ENCODE measurements at regions not wholly inside any gene's neighbourhood (a gene's known extent, or its start where the extent isn't known, plus 50 kb on each side); places are given as distances from the start of the nearest gene placed in this dataset.

DNA sequence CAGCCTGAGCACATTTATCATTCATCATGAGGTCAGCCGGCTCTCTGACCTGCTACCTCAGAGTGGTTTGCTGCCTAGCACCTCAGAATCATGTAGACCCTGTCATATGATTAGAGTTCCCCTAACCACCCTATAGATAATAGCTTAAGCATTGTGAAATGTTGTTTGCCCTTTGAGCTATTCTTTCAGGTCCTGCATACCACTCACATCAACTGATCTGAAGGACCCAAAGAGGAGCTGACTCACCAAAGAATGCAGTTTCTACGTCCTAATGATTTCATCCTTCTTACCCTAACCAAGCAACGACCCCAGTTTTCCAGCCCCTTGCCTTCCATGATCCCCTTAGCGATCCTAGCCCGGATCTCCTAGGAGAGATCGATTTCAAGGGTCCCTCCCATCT is 527.9 kb downstream of the SOX5 start:
- Histone ChIP-seq H3K9me3 (ENCODE audit: control insufficient read depth, insufficient read depth, low read length) (no peaks in the 10 kb centered on the region), H3K4me3 (ENCODE audit: low read length) (no peak overlapping the region), H3K36me3 (ENCODE audit: control insufficient read depth, insufficient read depth, low read length) (no peaks in the 10 kb centered on the region), H3K27me3 (ENCODE audit: control insufficient read depth, insufficient read depth, low read length) (no peaks in the 10 kb centered on the region), H3K27ac (ENCODE audit: low read length) (no peak overlapping the region), H3K4me1 (ENCODE audit: control insufficient read depth, insufficient read depth, low read length) (no peaks in the 10 kb centered on the region)
- no CpG with 5 or more reads among the region's 6 CpGs for WGBS (ENCODE audit: insufficient coverage, insufficient read length)
- DNase-seq (ENCODE audit: low read depth, low spot score): no peak

DNA sequence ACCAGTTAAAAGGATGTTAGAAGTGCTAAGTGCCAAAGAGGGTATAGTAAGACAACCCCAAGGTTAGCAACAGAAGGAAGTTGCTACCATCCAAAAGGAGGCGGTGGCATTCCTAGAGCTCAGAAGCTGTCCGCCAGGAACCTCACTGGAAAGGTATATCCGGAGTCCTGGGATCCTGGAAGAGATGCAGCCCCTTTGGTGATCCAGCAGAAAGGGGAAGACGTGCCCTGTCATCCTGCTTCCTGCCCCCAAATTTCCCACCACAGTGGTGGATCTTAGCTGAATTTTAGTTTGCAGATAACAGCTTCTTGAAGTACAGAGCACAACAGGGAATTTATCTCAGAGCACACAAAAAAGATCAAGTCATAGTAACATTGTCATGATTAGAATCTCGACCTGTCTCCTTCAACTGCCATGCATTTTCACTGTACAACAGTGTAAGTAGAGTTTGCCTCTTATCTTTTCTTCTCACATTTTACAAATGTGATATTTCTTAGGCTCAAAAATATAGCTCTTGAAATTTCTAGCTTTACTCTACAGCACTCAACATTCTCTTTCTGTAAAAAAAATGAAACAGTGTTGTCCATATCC is 526.3 kb downstream of the SOX5 start:
- Histone ChIP-seq H3K4me1 (ENCODE audit: control insufficient read depth, insufficient read depth, low read length) (no peaks in the 10 kb centered on the region), H3K36me3 (ENCODE audit: control insufficient read depth, insufficient read depth, low read length) (no peaks in the 10 kb centered on the region), H3K27me3 (ENCODE audit: control insufficient read depth, insufficient read depth, low read length) (no peaks in the 10 kb centered on the region), H3K4me3 (ENCODE audit: low read length) (no peak overlapping the region), H3K9me3 (ENCODE audit: control insufficient read depth, insufficient read depth, low read length) (no peaks in the 10 kb centered on the region), H3K27ac (ENCODE audit: low read length) (no peak overlapping the region)
- WGBS (ENCODE audit: insufficient coverage, insufficient read length): no CpG with 5 or more reads among the region's 5 CpGs
- DNase-seq (ENCODE audit: low read depth, low spot score): no peak

DNA sequence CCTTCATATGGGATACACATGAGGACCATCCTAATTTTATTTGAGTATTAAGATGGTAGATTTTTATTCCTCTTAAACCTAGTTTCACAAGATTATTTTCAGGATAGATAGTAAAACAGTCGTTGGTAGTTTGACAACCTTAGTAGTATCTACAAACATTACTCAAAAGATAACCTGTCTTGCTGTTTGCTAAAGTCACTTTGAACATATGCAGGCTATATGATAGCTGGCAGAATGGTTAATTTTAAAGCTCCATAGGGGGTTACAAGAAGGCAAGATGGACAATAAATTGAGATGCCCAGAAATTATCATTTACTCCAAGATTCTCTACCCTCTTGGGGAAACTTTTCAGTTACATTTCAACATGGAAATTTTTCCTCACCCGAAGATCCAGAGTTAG is 525.7 kb downstream of the SOX5 start:
- WGBS (ENCODE audit: insufficient coverage, insufficient read length): no CpG with 5 or more reads among the region's 2 CpGs
- no peak for DNase-seq (ENCODE audit: low read depth, low spot score)
- no peaks in the 10 kb centered on the region for H3K36me3 ChIP-seq (ENCODE audit: control insufficient read depth, insufficient read depth, low read length)
- H3K4me1 ChIP-seq (ENCODE audit: control insufficient read depth, insufficient read depth, low read length): no peaks in the 10 kb centered on the region
- H3K9me3 ChIP-seq (ENCODE audit: control insufficient read depth, insufficient read depth, low read length): no peaks in the 10 kb centered on the region
- no peaks in the 10 kb centered on the region for H3K27me3 ChIP-seq (ENCODE audit: control insufficient read depth, insufficient read depth, low read length)
- no peak overlapping the region for H3K27ac ChIP-seq (ENCODE audit: low read length)
- no peak overlapping the region for H3K4me3 ChIP-seq (ENCODE audit: low read length)

DNA sequence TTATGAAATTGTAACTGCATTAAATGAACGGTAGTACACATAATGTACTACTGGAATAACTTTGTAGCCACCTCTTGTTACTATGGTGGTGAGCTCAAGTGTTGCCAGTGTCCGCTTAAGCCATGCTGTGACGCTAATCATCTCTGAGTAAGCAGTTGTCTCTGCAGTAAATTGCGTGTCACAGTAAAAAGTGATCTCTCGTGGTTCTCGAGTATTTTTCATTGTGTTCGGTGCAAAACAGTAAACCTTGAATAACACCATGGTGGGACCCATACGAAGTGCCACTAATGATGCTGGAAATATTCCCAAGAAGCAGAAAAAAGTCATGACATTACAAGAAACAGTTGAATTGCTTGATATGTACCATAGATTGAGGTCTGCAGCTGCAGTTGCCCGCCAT is 524.8 kb downstream of the SOX5 start:
- Histone ChIP-seq H3K4me1 (ENCODE audit: control insufficient read depth, insufficient read depth, low read length) (no peaks in the 10 kb centered on the region), H3K27ac (ENCODE audit: low read length) (no peak overlapping the region), H3K9me3 (ENCODE audit: control insufficient read depth, insufficient read depth, low read length) (no peaks in the 10 kb centered on the region), H3K27me3 (ENCODE audit: control insufficient read depth, insufficient read depth, low read length) (no peaks in the 10 kb centered on the region), H3K4me3 (ENCODE audit: low read length) (no peak overlapping the region), H3K36me3 (ENCODE audit: control insufficient read depth, insufficient read depth, low read length) (no peaks in the 10 kb centered on the region)
- DNase-seq (ENCODE audit: low read depth, low spot score): no peak
- WGBS (ENCODE audit: insufficient coverage, insufficient read length): no CpG with 5 or more reads among the region's 9 CpGs

DNA sequence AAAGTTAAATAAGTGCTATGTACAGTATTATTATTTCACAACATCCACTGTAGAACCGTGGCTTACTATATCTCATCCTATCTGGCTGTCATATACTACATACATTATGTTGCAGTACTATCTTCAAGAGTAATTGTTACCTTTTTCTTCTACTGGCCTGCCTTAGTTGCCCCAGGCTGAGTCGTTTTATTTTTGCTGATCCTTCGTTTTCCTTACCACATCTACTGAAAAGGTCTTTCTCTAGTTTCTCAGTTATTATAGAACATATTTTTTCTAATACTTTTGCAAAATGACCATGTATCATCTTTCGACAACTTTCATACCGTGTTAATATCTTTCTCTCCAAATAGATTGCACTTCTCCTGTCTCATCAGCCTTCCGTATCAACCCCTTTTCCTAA is 523.1 kb downstream of the SOX5 start:
- Histone ChIP-seq H3K9me3 (ENCODE audit: control insufficient read depth, insufficient read depth, low read length) (no peaks in the 10 kb centered on the region), H3K27ac (ENCODE audit: low read length) (no peak overlapping the region), H3K4me1 (ENCODE audit: control insufficient read depth, insufficient read depth, low read length) (no peaks in the 10 kb centered on the region), H3K36me3 (ENCODE audit: control insufficient read depth, insufficient read depth, low read length) (no peaks in the 10 kb centered on the region), H3K27me3 (ENCODE audit: control insufficient read depth, insufficient read depth, low read length) (no peaks in the 10 kb centered on the region), H3K4me3 (ENCODE audit: low read length) (no peak overlapping the region)
- no peak for DNase-seq (ENCODE audit: low read depth, low spot score)
- no CpG with 5 or more reads among the region's 6 CpGs for WGBS (ENCODE audit: insufficient coverage, insufficient read length)

DNA sequence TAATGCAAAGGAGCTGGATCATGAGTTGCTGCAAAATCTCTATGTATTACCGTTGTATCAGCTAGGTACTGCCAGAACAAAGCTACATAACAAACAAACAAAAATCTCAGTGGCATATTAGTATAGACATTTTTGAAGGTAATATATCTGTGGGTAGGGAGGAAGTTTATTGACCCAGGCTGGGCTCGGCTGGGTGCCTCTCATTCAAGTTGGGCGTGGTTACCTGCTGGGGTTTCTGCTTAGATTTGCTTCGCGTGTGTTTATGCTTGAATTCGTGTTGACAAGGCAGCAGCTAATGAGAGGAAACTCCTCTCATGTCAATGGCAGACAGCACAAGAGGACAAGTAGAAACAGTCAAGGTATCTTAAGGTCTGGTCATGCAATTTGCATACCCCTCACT is 520.7 kb downstream of the SOX5 start:
- Histone ChIP-seq H3K9me3 (ENCODE audit: control insufficient read depth, insufficient read depth, low read length) (no peaks in the 10 kb centered on the region), H3K27ac (ENCODE audit: low read length) (no peak overlapping the region), H3K27me3 (ENCODE audit: control insufficient read depth, insufficient read depth, low read length) (no peaks in the 10 kb centered on the region), H3K4me3 (ENCODE audit: low read length) (no peak overlapping the region), H3K36me3 (ENCODE audit: control insufficient read depth, insufficient read depth, low read length) (no peaks in the 10 kb centered on the region), H3K4me1 (ENCODE audit: control insufficient read depth, insufficient read depth, low read length) (no peaks in the 10 kb centered on the region)
- DNase-seq (ENCODE audit: low read depth, low spot score): no peak
- WGBS (ENCODE audit: insufficient coverage, insufficient read length): no CpG with 5 or more reads among the region's 6 CpGs

DNA sequence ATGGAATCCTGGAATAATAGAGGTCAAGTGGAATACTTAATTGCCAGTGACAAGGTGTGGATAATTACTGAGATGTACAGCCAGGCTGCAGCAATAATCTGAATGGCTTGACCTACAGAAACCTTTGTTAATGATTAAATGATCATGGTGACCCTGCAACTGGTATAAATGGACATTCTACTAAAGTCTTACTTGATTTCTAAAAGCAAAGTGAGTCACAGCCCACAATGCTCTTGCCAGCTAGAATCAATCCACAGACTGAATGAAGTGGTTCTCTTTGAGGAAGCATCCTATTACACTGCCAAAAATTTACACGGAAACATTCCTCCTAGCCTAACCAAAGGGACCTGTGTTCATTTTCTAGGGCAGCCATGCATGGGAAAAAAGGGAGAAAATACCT is 518.5 kb downstream of the SOX5 start:
- Histone ChIP-seq H3K27ac (ENCODE audit: low read length) (no peak overlapping the region), H3K27me3 (ENCODE audit: control insufficient read depth, insufficient read depth, low read length) (no peaks in the 10 kb centered on the region), H3K4me3 (ENCODE audit: low read length) (no peak overlapping the region), H3K36me3 (ENCODE audit: control insufficient read depth, insufficient read depth, low read length) (no peaks in the 10 kb centered on the region), H3K4me1 (ENCODE audit: control insufficient read depth, insufficient read depth, low read length) (no peaks in the 10 kb centered on the region), H3K9me3 (ENCODE audit: control insufficient read depth, insufficient read depth, low read length) (no peaks in the 10 kb centered on the region)
- no CpG with 5 or more reads among the region's 1 CpG for WGBS (ENCODE audit: insufficient coverage, insufficient read length)
- no peak for DNase-seq (ENCODE audit: low read depth, low spot score)

DNA sequence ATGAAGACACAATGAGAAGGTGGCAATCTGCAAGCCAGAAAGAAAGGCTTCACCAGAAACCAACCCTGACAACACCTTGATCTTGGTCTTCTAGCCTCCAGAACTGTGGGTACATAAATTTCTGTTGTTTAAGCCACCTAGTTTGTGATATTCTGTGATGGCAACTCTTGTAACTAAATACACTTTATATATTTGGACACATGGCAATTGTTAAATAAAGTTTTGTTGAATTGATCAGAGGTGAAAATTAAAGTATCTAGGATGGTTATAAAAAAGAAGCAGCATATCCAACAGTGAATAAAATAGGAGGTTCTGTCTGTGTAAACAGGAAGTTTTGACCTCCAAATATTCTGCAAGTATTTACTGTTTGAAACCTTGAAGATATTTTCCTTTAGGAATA is 516.3 kb downstream of the SOX5 start:
- Histone ChIP-seq H3K27ac (ENCODE audit: low read length) (no peak overlapping the region), H3K27me3 (ENCODE audit: control insufficient read depth, insufficient read depth, low read length) (no peaks in the 10 kb centered on the region), H3K36me3 (ENCODE audit: control insufficient read depth, insufficient read depth, low read length) (no peaks in the 10 kb centered on the region), H3K4me3 (ENCODE audit: low read length) (no peak overlapping the region), H3K9me3 (ENCODE audit: control insufficient read depth, insufficient read depth, low read length) (no peaks in the 10 kb centered on the region), H3K4me1 (ENCODE audit: control insufficient read depth, insufficient read depth, low read length) (no peaks in the 10 kb centered on the region)
- DNase-seq (ENCODE audit: low read depth, low spot score): no peak

DNA sequence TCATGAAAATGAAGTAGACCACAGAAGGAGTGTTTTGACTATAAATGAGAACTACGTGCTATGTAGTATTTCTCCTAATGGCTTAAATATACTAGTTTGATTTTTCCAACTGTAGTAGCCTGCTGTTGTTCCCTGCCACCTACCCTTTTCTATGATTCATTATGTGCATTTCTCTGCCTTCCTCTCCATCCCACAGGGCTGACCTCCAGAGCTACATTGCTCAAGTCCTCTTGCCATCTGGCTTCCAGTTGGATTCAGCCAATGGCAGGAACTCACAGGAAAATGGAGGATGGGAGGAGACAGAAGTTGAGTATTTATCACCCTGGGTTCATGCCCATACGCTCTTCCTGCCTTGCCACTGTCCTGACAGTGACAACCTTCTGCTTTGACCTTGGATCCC is 515.3 kb downstream of the SOX5 start:
- Histone ChIP-seq H3K4me3 (ENCODE audit: low read length) (no peak overlapping the region), H3K36me3 (ENCODE audit: control insufficient read depth, insufficient read depth, low read length) (no peaks in the 10 kb centered on the region), H3K27ac (ENCODE audit: low read length) (no peak overlapping the region), H3K4me1 (ENCODE audit: control insufficient read depth, insufficient read depth, low read length) (no peaks in the 10 kb centered on the region), H3K27me3 (ENCODE audit: control insufficient read depth, insufficient read depth, low read length) (no peaks in the 10 kb centered on the region), H3K9me3 (ENCODE audit: control insufficient read depth, insufficient read depth, low read length) (no peaks in the 10 kb centered on the region)
- WGBS (ENCODE audit: insufficient coverage, insufficient read length): no CpG with 5 or more reads among the region's 2 CpGs
- no peak for DNase-seq (ENCODE audit: low read depth, low spot score)

DNA sequence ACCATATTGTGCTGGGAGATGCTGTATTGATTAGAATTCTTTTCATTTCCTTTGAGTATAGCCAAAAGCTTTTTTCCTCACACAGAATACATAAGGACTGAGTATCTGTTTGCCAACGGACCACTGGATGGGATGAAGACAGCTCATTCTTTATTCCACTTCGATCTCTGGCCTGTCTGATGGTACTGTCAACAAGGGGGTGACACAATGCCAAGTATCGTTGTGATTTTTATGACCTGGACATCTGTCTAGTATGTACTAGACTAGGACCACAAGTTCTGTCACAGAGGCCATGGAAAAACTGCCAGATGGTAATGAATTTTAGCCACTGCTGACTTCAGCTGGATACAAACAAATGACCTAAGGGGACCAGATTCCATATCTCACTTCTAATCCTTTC is 502.7 kb downstream of the SOX5 start:
- no peaks in the 10 kb centered on the region for H3K9me3 ChIP-seq (ENCODE audit: control insufficient read depth, insufficient read depth, low read length)
- no peaks in the 10 kb centered on the region for H3K36me3 ChIP-seq (ENCODE audit: control insufficient read depth, insufficient read depth, low read length)
- no peak for DNase-seq (ENCODE audit: low read depth, low spot score)
- H3K27ac ChIP-seq (ENCODE audit: low read length): no peak overlapping the region
- H3K4me3 ChIP-seq (ENCODE audit: low read length): no peak overlapping the region
- no CpG with 5 or more reads among the region's 3 CpGs for WGBS (ENCODE audit: insufficient coverage, insufficient read length)
- no peaks in the 10 kb centered on the region for H3K4me1 ChIP-seq (ENCODE audit: control insufficient read depth, insufficient read depth, low read length)
- no peaks in the 10 kb centered on the region for H3K27me3 ChIP-seq (ENCODE audit: control insufficient read depth, insufficient read depth, low read length)

DNA sequence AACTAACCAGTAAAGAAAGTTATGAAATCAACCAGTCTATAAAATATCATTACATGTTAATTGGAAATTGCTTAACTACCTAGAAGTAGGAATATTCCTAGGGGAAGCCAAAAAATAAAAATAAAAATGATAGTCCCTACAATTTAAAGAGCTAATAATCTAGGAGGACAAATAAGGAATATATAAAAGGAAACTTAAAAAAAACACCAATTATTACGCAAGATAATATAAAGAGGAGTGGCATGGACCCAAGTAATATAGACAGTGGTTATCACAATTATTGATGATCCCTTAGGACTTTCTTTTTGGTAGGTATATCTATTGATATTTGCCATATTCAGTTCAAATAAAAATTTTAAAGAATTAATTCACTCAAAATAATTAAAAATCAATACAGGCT is 498.7 kb downstream of the SOX5 start:
- no peak overlapping the region for H3K4me3 ChIP-seq (ENCODE audit: low read length)
- no peak overlapping the region for H3K27ac ChIP-seq (ENCODE audit: low read length)
- H3K9me3 ChIP-seq (ENCODE audit: control insufficient read depth, insufficient read depth, low read length): no peaks in the 10 kb centered on the region
- no peaks in the 10 kb centered on the region for H3K4me1 ChIP-seq (ENCODE audit: control insufficient read depth, insufficient read depth, low read length)
- WGBS (ENCODE audit: insufficient coverage, insufficient read length): no CpG with 5 or more reads among the region's 1 CpG
- H3K36me3 ChIP-seq (ENCODE audit: control insufficient read depth, insufficient read depth, low read length): no peaks in the 10 kb centered on the region
- H3K27me3 ChIP-seq (ENCODE audit: control insufficient read depth, insufficient read depth, low read length): no peaks in the 10 kb centered on the region
- no peak for DNase-seq (ENCODE audit: low read depth, low spot score)
